Loucy (cell line): ENCODE measurements at regions not wholly inside any gene's neighbourhood (a gene's known extent, or its start where the extent isn't known, plus 50 kb on each side); places are given as distances from the start of the nearest gene placed in this dataset.

ENCODE experiments used
- EZH2phosphoT487 ChIP-seq: fragments of 200-600 bp; IDR thresholded peaks from 2 replicates; pipeline ENCODE4 v1.6.1; 2018; ENCODE audit warnings: antibody characterized with exemption, mild to moderate bottlenecking, moderate library complexity, borderline replicate concordance
- TF ChIP-seq, protein P1 (sequence below): fragments of 200-600 bp; sonication (generic); conservative IDR thresholded peaks from 2 replicates; pipeline ENCODE4 v1.5.1; 2014; ENCODE audit warnings: mild to moderate bottlenecking, antibody characterized with exemption, low read length

DNA sequence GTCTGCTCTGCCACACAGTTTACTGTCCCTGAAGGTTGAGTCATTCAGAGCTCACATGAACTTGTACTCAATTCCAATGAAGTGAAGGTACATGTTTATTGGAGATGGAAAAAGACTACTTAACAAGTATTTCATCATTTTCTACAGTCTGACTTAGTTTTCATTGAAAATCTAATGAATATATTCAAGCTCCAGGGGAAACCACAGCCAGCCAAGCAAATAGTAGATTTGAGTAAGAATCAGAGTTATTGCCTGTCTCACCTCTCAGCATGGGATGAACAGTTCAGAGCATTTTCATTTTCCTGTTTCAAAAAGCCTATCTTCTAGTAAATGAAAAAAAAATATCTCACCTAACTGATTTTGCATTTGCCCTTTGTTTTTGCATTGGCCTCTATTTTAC lies 1249.4 kb upstream of the DIAPH2 start:
- TF ChIP-seq, protein P1, sequence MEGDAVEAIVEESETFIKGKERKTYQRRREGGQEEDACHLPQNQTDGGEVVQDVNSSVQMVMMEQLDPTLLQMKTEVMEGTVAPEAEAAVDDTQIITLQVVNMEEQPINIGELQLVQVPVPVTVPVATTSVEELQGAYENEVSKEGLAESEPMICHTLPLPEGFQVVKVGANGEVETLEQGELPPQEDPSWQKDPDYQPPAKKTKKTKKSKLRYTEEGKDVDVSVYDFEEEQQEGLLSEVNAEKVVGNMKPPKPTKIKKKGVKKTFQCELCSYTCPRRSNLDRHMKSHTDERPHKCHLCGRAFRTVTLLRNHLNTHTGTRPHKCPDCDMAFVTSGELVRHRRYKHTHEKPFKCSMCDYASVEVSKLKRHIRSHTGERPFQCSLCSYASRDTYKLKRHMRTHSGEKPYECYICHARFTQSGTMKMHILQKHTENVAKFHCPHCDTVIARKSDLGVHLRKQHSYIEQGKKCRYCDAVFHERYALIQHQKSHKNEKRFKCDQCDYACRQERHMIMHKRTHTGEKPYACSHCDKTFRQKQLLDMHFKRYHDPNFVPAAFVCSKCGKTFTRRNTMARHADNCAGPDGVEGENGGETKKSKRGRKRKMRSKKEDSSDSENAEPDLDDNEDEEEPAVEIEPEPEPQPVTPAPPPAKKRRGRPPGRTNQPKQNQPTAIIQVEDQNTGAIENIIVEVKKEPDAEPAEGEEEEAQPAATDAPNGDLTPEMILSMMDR: no peak
- no peak for TF ChIP-seq EZH2phosphoT487
